ENCODE measurements at regions not wholly inside any gene's neighbourhood (a gene's known extent, or its start where the extent isn't known, plus 50 kb on each side); places are given as distances from the start of the nearest gene placed in this dataset.
A peak's percentile ranks its signal among the peaks of the same experiment; 100 is the strongest.

DNA sequence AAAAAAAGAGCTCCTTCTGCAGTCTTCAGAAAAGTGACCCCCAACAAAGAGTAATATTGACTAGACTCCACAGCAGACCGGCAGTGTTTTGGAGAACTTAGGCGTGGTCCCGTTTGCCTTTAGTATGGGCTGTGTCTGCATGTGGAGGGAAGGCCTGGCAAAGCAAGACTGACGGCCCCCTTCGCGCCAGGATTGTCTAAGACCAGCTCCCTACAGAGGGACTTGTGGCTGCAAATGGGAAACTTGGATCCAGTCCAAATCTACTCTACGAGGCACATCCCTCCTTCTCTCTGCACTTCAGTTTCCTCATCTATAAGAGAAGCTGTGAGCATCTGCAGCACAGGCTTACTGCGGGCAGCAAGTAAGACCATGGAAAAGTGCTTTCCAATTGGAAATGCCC, 350.0 kb downstream of the ZNF536 start:
- DNase-seq (ENCODE audit: low spot score), result no peak

DNA sequence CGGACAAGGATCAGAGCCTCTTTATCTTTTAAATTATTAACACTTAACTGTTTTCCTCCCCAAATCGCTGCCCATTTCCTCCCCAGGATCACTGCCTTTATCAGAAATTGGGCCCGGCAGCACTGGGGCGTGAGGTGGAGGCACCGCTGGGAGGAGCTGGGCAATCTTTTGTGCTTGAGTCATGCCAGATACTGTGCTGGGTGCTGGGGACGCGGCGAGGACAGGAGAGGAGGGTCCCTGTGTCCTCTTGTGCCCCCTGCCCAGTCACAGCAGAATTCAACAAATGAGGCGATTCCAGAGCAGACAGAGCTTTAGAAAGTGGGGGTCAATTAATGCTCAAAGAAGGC, 347.8 kb downstream of the ZNF536 start:
- DNase-seq (ENCODE audit: low spot score), result no peak
- TF ChIP-seq, protein P1, sequence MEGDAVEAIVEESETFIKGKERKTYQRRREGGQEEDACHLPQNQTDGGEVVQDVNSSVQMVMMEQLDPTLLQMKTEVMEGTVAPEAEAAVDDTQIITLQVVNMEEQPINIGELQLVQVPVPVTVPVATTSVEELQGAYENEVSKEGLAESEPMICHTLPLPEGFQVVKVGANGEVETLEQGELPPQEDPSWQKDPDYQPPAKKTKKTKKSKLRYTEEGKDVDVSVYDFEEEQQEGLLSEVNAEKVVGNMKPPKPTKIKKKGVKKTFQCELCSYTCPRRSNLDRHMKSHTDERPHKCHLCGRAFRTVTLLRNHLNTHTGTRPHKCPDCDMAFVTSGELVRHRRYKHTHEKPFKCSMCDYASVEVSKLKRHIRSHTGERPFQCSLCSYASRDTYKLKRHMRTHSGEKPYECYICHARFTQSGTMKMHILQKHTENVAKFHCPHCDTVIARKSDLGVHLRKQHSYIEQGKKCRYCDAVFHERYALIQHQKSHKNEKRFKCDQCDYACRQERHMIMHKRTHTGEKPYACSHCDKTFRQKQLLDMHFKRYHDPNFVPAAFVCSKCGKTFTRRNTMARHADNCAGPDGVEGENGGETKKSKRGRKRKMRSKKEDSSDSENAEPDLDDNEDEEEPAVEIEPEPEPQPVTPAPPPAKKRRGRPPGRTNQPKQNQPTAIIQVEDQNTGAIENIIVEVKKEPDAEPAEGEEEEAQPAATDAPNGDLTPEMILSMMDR (IDR thresholded peaks at IDR 0.05; ENCODE audit: extremely low read depth, missing control alignments), result no peak

More for the DNA sequence above, 350.0 kb downstream of the ZNF536 start:
- TF ChIP-seq, protein P1 (IDR thresholded peaks at IDR 0.05; ENCODE audit: extremely low read depth, missing control alignments), result no peak

DNA sequence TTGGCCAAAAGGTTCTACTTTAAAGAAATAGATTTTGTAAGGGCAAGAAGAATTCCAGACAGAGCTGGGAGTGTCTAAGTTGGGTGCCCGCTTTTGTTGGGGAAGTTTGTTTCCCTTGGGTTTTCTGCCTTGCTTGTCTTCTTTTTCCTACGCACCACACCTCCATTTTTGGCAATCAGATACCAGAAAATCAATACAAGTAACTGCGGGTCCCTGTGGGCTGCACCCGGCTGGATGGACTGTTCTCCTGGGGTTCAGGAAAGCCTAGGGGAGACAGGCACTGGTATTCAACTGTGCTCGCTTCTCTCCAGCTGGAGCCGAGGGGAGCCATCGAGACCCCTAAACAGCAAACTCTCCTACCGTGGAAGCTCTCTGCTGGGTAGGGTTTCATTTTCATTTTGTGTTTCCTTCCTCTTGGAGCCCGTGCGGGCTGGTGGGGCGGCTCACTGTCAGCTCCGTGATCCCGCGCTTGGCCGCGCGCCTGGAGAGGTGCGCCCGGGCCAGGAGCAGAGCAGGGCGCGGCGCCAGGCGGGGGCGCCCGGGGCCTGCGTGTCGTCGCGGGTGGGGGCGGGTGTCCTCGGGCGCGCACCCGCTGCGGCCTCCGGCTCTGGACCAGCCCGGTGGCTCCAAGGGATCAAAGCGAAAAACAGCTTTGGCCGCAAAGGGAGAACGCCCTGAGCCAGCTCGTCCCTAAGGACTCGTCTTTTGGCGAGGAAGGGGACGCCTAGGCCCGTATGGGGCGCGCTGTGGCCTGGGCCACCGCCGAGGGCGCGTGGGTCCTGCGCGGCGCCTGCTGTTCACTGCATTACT, 347.2 kb downstream of the ZNF536 start:
- TF ChIP-seq, protein P1 (IDR thresholded peaks at IDR 0.05; ENCODE audit: extremely low read depth, missing control alignments), result no peak
- DNase-seq (ENCODE audit: low spot score), result peak; percentile 56

DNA sequence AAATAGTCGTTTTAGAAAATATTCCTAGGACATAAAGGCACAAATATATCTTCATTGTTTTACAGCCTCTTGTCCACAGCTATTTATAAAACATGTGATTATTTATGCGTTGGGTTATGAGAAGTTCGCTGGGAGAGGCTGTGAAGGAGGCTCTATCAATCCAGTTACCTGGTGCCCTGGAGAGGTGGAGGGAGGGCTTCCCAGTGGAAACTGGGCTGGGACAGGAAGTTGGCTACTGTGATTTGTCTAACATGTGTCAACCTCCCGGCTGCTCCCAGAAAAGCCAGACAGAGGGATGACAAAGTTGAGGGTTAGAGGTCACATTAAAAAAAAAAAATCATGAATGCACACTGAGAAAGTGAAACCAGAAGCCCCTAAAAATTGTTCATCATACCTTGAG, 346.5 kb downstream of the ZNF536 start:
- DNase-seq (ENCODE audit: low spot score), result no peak
- TF ChIP-seq, protein P1 (IDR thresholded peaks at IDR 0.05; ENCODE audit: extremely low read depth, missing control alignments), result no peak

DNA sequence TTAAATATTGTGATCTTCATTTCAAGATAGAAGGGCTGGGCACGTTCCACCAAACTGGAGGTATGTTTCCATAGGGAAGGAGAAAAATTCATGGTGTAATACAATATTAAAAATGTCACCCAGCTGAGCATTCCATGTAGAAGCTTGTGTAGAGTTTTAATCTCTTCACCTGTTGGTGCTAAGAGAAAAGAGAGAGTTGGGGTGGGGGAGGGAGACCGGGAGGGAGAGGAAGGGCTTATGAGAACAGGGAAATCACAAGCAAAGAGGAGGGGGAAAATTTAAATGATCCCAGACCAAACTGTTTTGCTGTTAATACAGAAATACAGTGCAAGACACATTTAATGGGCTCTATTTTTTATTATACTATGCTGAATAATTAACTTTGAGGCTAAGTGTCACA, 345.8 kb downstream of the ZNF536 start:
- DNase-seq (ENCODE audit: low spot score), result no peak

DNA sequence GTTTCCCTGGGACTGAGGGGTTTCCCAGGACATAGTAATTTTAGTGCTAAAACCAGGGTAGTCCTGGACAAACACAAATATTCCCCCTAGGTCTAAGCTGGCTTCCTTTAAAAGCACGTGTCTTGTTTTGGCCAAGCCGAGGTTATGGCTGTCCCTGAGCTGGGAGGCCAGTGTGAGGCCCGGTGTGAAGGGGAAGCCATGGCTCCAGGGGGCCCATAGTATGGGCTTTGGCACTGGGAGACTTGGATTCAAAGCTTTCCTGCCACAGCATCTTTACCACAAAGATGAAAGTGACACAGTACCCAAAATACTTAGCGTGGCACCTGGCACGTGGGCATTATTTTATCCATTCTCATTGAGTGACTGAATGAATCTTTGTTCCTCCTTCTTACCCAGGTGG, 345.2 kb downstream of the ZNF536 start:
- DNase-seq (ENCODE audit: low spot score), result no peak
- TF ChIP-seq, protein P1 (IDR thresholded peaks at IDR 0.05; ENCODE audit: extremely low read depth, missing control alignments), result no peak

More for the DNA sequence above, 345.8 kb downstream of the ZNF536 start:
- TF ChIP-seq, protein P1 (IDR thresholded peaks at IDR 0.05; ENCODE audit: extremely low read depth, missing control alignments), result no peak

DNA sequence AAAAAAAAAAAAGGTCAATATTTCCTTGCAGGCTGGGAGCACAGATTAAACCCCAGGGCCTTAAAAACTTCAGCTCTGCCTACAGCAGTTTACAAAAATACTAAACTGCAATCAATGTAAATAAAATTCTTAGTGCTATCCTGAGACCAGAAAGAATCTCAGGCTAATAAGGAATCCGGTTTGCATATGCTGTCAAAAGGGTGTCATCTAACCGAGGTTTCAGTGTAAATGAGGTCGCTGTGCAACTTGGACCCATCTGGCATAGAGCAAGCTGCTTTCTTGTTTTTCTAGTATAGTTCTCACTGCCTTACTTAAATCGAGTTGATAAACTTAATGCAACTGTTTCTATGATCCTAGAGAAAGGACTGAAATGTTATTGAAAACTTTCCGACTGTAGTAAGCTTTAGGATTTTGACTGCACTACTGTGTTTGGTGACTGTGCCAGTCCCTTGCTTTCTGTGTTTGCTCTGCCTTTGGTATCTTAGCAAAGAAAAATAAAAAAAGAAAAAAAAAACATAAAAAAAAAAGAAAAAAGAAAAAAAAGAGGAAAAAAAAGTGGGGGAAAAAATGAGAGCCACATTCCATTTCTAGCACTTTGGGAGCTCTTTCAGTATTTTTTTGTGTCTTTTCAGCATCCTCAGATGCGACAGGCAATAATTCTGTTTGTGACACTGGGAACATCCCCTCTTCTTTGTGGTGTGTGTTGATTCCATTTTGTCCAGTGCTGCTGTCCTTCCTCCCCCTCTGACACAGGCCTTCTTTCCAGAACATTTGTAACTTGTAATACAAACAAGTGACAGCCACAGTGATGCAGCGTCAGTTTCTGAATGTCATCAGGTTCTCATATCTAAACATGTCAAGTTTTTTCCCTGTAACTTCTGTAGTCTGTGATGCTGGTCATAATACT, 340.5 kb downstream of the ZNF536 start:
- no peak for DNase-seq (ENCODE audit: low spot score)
- TF ChIP-seq, protein P1 (IDR thresholded peaks at IDR 0.05; ENCODE audit: extremely low read depth, missing control alignments), result no peak
